ENCODE measurements at regions not wholly inside any gene's neighbourhood (a gene's known extent, or its start where the extent isn't known, plus 50 kb on each side); places are given as distances from the start of the nearest gene placed in this dataset.
"Not testable (repeated sequence)": the region's sequence is repeated elsewhere in the genome, so short reads cannot be mapped to it uniquely, and the experiment has no call there.

DNA sequence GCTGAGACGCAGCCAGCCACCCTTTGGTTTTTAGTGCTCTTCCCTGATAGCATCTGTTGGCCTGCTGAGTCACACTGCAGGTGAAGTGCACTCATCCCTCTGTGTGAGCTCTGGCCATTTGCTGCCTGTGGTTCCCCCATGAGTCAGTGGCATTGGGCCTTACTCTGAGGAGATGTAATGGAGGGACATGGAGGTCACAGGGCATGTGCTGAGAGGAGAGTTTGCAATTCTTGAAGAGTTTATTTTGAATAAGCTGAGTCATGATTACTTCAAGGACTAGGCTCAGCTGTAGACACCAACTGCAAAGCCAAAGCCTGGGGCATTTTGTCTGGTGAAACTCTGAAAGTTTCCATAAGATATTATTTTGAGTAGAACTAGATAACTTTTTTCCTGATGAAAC, 200.3 kb downstream of the BCL2L11 start:
- DNase-seq, result not testable (repeated sequence)

DNA sequence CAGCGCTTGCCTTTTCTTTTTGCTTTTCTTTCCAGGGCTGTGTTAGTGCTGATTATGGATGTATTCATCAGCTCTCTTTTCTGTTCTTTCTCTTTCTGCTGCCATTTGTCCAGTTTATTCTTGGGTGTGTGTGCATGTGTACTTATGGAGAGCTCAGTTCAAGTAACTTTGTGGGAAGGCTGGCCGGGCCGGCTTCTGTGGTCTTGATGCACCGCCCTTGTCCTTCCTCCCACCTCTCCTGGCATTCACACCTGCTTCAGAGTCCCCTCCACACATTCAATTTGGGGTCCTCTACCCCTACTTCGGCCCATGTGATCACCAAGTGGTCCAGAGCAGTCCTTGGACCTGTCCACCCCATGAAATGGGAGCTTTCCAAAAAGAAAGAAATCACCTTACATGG, 202.7 kb downstream of the BCL2L11 start:
- DNase-seq, result not testable (repeated sequence)

DNA sequence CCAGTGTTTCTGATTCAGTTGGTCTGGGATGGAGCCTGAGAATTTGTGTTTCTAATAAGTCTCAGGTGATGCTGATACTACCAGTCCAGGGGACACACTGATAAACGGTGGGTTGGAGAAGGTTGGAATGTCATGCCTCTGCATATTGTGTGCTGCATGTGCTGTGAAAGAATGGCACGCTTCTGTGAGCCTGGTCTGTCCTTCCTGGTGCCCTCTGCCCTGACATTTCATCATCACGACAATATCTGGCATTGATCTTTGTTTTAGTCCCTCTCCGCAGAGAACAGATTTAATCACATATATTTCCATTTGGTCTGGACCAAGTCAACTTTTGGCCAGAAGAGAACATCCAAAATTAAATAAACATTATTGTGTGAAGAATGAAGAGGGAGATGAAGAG, 207.0 kb downstream of the BCL2L11 start:
- not testable (repeated sequence) for DNase-seq

DNA sequence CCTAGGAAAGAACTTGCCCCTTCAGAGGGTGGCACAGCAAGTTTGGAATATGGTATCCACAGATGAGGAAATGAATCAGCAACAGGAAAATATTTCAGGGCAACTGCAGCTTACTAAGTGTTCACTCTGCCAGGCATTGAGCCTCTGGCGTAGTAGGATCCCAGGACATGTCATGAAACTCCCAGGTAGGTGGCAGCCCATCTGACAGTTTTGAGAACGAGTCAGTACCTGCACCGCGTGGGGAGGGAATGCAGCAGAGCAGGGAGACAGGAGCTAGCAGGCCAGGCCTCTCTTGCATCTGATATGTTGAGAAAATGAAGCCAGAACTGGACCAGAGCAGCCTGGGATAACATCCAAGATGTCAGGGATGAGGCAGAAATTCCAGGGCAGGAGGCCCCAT, 208.6 kb downstream of the BCL2L11 start:
- not testable (repeated sequence) for DNase-seq

DNA sequence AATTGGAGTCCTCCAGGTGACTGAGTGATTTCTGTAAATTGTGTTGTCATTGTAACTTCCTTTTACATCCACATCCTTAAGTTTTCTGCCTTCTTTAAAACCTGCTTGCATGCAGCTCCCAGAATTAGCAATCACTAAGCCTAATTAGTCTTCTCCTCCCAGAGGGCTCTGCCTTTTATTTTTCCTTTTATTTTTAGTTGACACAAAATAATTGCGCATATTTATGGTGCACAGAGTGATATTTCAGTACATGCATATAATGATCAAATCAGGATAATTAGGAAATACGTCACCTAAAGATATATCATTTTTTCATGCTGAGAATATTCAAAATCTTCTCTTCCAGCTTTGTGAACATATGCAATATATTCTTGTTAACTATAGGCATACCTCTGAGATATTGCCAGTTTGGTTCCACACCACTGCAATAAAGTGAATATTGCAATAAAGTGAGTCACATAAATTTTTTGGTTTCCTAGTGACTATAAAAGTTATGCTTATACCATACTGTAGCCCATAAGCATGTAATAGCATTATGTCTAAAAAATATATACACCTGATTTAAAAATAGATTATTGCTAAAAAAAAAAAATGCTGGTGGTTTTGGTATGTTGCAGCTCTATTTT, 210.5 kb downstream of the BCL2L11 start:
- not testable (repeated sequence) for DNase-seq

DNA sequence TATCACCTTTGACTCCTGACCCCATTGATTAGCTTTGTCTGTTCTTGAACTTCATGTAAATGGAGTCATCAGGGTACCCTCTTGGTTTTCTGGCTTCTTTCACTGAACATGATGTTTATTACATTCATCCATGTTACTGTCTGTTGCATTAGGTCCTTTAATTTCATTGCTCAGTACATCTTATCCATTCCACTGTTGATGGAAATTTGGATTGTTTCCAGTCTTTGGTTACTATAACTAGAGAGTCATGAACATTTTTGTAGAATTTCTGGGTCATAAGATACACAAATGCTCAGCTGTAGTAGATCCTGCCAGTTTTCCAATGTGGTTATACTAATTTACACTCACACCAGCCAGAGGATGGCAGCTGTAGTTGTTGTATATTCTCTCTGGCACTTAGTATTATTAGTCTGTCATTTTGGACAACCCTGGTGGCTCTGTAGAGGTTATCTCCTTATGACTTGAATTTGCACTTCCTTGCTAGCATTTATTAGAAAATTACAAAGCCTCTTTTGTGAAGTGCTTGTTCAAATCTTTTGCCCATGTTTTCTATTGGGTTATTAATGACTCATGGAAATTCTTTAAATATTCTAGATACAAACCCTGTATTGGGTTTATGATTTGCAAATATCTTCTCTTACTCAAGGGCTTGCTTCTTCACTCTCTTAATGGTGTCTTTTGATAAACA, 214.7 kb downstream of the BCL2L11 start:
- DNase-seq, result not testable (repeated sequence)

DNA sequence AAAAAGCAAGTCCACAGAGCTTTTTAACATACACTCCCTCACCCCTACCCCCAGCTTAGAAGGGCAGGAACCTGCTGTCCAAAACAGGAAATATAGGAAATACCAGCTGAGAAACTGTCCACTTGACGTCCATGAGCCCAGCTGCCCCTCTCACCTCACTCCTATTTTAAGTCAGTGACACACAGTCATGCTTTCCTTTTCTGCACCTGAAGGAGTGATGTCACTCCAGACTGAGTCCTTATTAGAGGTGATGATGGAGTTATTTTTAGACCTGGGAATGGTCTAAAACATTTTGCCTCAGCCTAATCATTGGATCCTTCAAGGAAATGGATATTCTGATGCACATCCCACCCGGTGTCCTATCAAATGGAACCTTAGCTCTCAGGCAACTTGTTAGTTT, 217.8 kb downstream of the BCL2L11 start:
- not testable (repeated sequence) for DNase-seq

DNA sequence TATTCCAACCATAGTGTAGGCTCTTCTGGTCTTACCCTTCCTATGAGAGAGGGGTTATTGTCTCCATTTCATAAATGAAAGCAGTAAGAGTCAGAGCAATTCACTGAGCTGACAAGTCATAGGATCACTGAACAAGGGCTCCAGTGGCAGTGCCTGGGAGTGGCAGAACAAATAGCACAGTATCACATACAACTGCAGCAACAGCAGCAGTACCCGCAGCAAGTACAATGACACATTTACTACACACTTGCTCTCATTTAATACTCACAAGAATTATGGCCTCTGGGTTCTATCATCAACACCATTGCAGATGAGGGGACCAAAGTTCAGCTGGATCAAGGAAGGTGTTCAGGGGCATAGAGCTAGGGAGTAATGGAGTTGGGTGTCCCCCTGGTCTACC, 218.8 kb downstream of the BCL2L11 start:
- not testable (repeated sequence) for DNase-seq

DNA sequence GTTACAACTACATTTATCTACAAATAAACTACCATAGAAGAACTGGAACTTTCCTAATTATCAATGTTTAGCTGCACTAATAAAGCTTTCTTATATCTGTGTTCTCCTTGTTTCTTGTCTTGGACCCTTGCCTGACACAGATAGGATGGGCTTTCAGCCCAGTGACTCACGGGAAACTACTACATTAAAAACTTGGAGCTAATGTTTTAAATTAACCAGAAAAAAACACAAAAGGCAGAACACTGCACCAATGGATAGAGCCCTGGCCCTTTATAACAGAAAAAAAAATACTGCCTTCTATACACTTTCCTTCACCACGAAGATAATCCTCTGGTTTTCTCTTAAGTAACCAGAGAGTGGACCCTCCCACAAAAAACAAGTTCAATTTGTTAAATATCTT, 223.9 kb downstream of the BCL2L11 start:
- not testable (repeated sequence) for DNase-seq

DNA sequence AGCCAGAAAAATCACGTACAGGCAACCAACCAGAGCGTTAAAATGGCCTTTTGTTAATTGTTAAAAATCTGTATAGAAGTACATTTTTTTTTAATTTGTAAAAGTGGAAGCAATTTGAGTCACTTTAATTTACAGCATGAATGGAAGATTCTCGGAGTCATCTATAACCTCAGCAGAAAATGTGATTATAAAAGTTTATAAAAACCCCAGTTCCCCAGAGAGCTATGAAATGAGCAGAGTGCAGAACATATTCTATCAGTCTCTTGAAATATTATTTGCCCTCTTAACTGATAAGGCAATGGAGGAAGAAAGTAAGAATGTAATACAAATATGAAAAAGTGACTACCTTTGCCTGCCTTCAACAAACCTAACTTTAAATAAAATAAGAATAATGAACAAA, 224.7 kb downstream of the BCL2L11 start:
- DNase-seq, result not testable (repeated sequence)

DNA sequence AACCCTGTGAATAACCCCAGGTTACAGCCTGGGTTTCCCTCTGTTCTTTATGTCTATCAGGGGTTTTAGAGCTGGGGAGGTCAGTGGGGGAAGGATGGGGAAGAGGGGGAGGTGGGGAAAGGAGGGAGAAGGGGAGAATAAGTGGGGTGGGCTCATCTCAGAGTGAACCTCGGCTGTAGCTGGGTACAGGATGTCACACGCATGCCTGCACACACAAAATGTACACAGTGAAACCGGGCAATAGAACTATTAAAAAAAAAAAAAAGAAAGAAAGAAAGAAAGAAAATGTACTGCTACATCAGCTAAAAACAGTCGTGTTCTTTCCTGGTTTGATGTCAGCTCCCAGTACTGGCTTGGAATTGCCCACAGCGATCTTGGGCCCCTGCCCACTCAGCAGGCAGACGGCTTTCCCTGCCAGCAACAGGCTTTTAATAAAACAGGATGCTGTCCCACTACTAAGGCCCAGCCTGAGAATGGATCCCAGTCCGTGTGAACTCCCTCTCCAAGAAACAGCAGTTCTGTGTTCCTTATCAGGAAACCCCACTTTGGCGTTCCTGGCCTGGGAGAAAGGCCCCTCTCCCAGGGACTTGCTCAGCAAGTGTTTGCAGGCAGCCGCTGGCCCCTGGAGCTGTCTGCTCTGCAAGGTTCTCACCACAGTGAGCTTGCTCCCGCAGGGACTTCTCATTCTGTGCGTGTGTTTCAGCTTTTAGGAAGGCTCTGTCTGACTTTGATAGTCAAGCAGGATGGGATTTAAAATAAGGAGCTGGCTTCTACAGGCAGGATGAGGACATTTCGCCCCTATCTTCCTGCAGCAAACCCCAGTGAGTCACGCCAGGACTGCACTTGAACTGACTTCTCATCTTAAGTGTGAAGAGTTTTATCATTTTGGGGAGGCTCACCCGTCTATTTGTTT, 225.6 kb downstream of the BCL2L11 start:
- DNase-seq, result not testable (repeated sequence)

DNA sequence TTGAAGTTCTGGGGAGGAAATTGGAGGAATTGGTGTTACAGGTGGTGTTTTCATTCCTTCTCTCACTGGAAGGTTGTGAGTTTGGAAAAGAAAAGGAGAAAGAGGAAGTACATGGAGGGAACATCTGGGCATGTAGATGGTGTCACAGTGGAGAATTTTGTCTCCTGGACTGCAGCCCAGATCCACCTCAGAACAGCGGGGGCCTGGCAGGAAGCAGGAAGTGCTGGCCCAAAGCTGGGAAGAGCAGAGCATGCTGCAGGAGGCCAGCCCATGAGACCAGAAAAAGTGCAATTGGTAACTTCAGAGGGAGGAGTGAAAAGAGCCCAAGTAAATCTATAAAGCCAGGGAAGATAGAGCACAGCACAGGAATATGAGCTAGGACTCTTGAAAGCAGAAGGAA, 227.0 kb downstream of the BCL2L11 start:
- DNase-seq, result not testable (repeated sequence)

DNA sequence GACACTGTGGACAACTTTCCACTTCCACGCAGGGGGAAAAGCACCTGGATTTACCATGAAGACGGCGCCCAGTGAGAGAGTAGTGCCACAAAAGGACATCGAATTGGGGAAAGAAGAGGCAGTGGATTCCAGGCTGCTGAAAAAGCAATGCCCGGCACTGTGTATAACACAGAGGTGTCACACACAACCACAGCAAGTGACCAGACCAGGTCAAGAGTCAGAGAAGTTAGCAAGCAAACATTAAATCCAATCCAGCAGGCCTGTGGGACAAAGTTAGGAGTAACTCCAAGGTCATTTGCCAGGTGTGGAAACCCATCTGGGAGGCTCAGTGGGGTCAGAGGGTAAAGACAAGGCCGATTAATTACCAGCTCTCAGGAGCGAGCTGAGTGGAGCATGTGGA, 227.6 kb downstream of the BCL2L11 start:
- DNase-seq, result not testable (repeated sequence)

DNA sequence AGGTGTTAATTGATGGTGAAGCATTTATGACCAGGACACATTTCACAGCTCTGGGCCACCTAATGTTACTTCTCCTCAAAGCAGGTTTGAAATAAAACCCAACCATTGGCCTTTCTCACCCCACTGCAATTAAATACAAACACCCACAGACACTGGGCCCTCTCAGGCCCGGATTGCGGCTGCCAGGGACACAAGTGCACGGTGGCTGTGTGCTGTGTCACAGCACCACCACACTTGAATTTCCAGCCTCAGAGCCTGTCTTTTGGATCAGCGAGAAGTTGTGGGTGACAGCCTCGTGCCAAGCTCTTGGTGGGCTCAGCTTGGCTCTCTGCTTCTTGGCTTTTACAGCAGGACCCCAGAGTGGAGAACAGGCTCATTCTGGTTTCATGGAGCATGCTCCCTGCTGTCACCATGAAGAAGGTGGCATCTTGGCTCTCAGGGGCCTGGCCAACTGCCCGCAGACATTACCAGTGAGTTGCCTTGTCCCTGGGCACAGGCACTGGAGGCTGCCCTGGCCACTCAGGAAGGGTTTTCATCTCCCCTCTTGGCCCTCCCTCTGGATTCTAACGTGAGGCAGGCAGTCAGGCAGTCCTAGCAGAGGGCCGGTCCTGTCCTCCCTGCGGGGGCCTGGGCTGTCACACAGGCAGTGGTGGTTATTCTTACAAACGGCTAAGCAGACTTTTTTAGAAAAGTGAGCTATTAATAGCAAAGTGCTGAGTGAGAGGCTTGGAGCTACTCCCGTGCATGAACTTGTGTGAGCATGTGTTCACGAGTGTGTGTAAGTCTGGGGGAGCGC, 234.5 kb downstream of the BCL2L11 start:
- DNase-seq, result not testable (repeated sequence)

DNA sequence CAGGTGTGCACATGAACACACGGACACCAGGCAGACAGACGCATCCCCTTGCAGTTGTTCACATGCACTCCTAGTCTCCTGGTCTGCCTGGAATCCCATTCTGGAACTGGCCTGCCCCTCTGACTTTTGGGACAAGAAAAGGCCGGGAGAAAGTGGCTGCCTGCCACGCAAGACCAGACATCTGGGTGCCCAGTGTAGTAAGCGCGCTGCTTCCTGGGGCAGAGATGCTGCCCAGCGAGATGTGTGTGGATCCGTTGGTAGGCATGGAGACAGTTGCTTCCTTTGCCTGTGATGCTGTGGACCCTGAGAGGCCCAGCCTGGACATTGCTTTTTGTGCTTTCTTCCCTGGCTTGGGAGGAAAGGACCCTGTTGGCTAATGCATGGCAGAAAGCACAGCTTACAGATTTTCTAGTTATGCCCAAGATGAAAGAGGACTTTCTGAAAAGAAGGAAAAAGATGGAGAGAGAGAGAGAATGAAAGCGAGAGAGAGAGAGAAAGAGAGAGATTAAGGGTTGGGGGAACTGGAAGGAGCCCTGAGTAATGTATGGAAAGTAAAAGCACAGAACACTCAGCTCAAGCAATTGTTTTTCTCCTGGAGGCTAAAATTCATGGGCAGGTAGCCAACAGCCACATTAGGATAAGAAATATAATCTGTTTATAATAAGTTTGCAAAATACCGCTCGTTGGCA, 235.3 kb downstream of the BCL2L11 start:
- not testable (repeated sequence) for DNase-seq

DNA sequence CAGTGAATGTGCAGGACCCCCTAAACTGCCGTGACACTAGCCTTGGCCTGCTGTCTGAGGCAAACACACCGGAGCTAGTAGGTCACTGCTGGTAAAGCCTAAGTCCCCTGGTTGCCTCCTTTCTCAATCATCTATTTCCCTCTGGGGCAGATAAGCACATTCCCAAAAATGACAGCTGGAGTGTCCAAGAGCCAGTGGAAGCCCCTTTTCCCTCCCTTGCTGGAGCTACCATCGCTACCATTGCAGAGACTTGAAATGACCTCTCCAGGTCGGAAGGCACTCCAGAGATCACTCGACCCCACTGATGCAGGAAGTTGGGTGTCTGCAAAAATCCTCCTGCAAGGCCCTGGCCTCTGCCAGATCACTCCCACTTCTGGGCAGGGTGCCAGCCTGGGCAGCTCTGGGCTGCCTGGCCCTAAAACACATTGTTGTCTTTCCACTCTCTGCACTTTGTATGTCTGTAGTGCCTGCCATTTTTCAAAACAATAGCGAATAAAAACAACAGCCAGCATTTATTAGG, 235.9 kb downstream of the BCL2L11 start:
- DNase-seq, result not testable (repeated sequence)

DNA sequence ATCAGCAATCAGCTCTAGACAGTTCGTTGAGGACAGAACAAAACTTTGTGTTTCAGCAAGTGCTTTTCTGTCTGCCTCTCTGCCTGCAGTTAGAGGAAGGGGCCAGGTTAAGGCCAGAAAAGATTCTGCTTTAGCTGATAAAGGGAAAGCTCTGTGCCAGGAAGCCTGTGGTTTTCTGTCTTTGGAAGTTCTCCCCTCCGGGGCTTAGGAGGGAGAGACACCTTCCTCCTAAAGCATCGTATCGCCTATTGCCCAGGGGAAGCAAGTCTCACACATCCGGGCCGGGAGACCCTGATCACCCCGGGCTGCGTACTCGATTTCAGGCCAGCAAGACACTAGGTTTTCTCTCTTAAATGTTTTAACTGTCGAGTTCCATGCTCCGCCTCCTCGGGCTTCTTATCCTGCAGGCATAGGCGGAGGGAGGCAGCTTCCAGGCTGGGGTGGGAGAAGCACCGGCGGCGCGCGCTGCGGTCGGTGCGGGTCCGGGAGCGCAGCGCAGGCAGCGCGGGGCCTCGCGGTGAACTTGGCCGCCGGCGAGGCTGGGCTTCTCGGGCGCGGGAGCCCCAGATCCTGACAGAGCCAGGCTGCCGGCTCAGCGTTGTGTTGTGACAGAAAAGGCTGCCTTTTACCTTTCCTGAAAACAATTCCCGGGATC, 245.4 kb downstream of the BCL2L11 start:
- DNase-seq, result peak; percentile 66

DNA sequence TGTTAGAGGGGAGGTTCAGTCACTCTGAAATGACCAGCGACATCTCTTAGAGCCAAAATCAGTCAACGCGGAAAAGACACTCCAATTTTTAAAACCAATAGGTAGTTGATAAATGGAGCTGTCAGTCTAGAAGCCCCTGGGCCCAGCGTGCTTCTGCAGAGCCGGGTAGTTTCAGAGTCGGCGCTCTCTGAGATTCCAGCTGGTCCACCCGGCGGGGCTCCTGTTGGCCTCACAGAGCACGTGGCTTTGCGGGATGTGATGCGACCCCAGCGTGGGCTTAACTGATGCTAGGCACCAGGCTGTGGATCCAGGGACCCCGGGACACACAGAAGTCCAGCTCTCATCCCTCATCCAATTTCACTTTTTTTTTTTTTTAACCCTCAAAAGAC, 245.9 kb downstream of the BCL2L11 start:
- DNase-seq, result peak; percentile 57

DNA sequence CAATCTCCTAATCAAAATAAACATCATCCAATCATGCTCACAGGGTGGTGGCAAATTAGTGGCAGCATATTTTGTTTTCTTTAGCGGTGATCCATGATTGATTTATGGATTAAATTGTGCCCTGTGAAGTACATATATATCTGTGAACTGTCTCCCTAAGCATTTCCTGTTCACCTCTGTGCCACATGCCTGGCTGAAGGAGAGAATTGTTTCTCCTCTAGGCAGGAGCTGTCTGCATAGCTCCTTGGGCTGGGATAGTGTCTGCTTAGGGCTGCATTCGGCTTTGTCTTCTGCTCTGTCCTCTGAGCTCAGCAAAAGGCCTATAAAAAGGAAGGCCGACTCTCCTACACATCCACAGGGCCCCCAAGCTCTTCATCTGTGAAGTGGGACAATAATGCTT, 246.4 kb downstream of the BCL2L11 start:
- DNase-seq, result not testable (repeated sequence)

DNA sequence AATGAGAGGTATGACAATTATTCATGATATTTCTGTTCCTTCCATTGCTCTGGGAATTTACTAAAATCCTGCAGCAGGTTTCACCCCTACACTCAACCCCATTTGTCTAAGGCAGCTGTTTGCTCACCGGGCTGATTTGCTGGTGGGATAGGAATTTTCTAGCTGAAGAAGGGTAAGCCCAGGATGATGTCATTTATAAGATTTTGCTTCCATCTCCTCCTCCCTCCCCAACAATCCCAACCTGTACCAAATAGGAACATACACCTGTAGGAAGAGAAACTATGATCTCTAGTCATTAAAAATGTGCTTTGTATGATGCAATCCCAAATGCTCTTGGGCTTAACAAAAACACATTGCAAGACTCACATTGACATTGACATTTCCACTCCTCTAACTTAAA, 247.2 kb downstream of the BCL2L11 start:
- not testable (repeated sequence) for DNase-seq

DNA sequence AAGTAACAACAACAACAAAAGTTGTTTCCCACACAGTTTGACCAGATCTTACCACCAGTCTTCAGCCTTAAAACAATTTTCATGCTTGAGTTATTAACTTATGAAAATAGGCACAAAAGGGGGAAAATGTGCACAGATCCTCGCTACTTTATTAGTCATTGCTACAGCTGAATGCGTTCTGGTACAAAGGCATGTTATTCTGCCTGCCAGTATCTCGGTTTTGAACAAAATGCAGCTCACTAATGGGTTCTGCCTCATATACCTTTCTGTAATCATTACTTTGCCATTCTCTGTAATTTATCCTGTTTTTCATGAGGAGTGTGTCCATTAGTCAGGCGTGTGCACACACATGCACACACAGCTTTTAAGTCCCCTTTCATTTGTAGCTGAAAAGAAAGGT, 247.6 kb downstream of the BCL2L11 start:
- not testable (repeated sequence) for DNase-seq

Data from retina (tissue), 1 donor.